ENCODE measurements at regions not wholly inside any gene's neighbourhood (a gene's known extent, or its start where the extent isn't known, plus 50 kb on each side); places are given as distances from the start of the nearest gene placed in this dataset.
"Not testable (repeated sequence)": the region's sequence is repeated elsewhere in the genome, so short reads cannot be mapped to it uniquely, and the experiment has no call there.

DNA sequence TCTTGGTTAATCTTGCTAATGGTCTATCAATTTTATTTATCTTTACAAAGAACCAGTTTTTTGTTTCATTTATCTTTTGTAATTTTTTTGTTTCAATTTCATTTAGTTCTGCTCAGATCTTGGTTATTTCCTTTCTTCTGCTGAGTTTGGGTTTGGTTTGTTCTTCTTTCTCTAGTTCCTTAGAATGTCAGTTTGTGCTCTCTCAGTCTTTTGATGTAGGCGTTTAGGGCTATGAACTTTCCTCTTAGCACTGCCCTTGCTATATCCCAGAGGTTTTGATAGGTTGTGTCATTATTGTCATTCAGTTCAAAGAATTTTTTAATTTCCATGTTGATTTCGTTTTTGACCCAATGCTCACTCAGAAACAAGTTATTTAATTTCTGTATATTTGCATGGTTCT is 97.1 kb upstream of the CHST15 start:
- H3K27me3 ChIP-seq (ENCODE audit: control insufficient read depth, insufficient read depth, low read length, poor library complexity, severe bottlenecking); H3K4me1 ChIP-seq (ENCODE audit: control insufficient read depth, insufficient read depth, low read length); H3K27ac ChIP-seq (ENCODE audit: insufficient read depth, low read depth, low read length, poor library complexity, severe bottlenecking); H3K36me3 ChIP-seq (ENCODE audit: control insufficient read depth, insufficient read depth, low read length); H3K4me3 ChIP-seq (ENCODE audit: insufficient read depth, low read depth, low read length); H3K9me3 ChIP-seq (ENCODE audit: control insufficient read depth, low read length): not testable (repeated sequence)
- 97% methylated on average over 2 of the region's 2 CpGs; no CpG with 5 or more reads in 1 of the 2 experiments for WGBS, 2 experiments

DNA sequence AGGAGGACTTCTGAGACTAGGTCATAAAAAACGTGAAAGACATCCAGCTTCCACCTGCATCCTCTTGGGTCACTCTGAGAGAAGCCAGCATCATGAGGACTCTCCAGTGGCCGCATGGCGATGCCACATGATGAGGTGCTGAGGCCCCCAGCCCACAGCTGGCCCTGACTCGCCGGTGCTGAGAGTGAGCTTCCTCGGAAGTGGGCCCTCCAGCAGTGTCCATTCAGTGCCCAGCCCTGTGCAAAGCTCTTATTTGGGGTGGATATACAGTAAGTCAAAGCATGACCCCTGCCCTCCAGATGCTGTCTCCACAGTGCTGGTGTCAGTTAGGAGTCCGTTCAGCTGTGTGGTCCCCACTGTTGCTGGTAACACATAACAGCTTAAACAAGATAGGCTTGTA is 93.6 kb upstream of the CHST15 start:
- no peak overlapping the region for H3K4me3 ChIP-seq (ENCODE audit: insufficient read depth, low read depth, low read length)
- no peak overlapping the region for H3K27ac ChIP-seq (ENCODE audit: insufficient read depth, low read depth, low read length, poor library complexity, severe bottlenecking)
- no peaks in the 10 kb centered on the region for H3K27me3 ChIP-seq (ENCODE audit: control insufficient read depth, insufficient read depth, low read length, poor library complexity, severe bottlenecking)
- no peaks in the 10 kb centered on the region for H3K4me1 ChIP-seq (ENCODE audit: control insufficient read depth, insufficient read depth, low read length)
- no peaks in the 10 kb centered on the region for H3K36me3 ChIP-seq (ENCODE audit: control insufficient read depth, insufficient read depth, low read length)
- WGBS, 2 experiments: 91 to 95% methylated on average over 7 of the region's 7 CpGs
- no peaks in the 10 kb centered on the region for H3K9me3 ChIP-seq (ENCODE audit: control insufficient read depth, low read length)

DNA sequence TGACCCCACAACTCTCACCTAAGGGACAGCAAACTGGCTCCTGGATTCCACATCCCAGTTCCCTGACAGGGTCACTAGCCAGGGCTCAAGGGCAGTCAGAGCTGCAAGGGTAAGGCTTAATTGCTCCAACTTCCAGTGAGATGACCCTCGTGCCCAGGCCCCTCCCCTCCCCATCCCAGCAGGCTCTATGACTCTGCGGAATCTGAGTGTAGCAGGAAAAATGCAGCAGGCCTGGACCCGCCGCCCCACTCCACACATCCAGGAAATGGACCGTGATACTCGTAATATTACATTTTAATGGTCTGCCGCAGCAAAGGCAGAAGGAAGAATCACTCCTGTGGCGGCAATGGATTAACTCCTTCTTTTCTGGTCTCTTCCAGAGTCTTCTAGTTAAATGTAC is 91.7 kb upstream of the CHST15 start:
- no peaks in the 10 kb centered on the region for H3K36me3 ChIP-seq (ENCODE audit: control insufficient read depth, insufficient read depth, low read length)
- WGBS, 2 experiments: 82 to 89% methylated on average over 8 of the region's 8 CpGs
- no peaks in the 10 kb centered on the region for H3K4me1 ChIP-seq (ENCODE audit: control insufficient read depth, insufficient read depth, low read length)
- H3K9me3 ChIP-seq (ENCODE audit: control insufficient read depth, low read length): no peaks in the 10 kb centered on the region
- no peak overlapping the region for H3K4me3 ChIP-seq (ENCODE audit: insufficient read depth, low read depth, low read length)
- H3K27me3 ChIP-seq (ENCODE audit: control insufficient read depth, insufficient read depth, low read length, poor library complexity, severe bottlenecking): no peaks in the 10 kb centered on the region
- no peak overlapping the region for H3K27ac ChIP-seq (ENCODE audit: insufficient read depth, low read depth, low read length, poor library complexity, severe bottlenecking)

- H3K27me3 ChIP-seq (ENCODE audit: control insufficient read depth, insufficient read depth, low read length, poor library complexity, severe bottlenecking): no peaks in the 10 kb centered on the region
- no peaks in the 10 kb centered on the region for H3K9me3 ChIP-seq (ENCODE audit: control insufficient read depth, low read length)
- H3K4me3 ChIP-seq (ENCODE audit: insufficient read depth, low read depth, low read length): no peak overlapping the region
- H3K4me1 ChIP-seq (ENCODE audit: control insufficient read depth, insufficient read depth, low read length): no peaks in the 10 kb centered on the region
- H3K27ac ChIP-seq (ENCODE audit: insufficient read depth, low read depth, low read length, poor library complexity, severe bottlenecking): no peak overlapping the region
- WGBS, 2 experiments: 90 to 96% methylated on average over 3 of the region's 3 CpGs
- H3K36me3 ChIP-seq (ENCODE audit: control insufficient read depth, insufficient read depth, low read length): no peaks in the 10 kb centered on the region
These were observed 90.9 kb upstream of the CHST15 start for GRCh38 chr10:124184208-124184830.

DNA sequence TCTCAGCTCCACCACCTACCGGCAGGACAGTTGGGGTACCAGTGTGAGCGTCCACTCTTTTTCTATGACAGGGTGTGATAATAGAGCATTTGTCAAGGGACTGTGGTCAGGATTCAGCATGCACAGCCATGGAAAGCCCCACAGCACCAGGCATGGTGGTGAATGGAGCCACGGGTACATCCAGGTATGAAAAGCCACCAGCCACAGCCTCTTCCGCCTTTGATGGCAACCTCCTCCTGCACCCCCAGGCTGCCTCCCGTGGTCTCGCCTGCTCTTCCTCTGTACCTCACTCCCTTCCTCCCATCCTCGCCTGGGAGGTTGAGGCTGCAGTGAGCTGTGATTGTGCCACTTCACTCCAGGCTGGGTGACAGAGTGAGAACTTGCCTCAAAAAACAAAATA is 90.2 kb upstream of the CHST15 start:
- Histone ChIP-seq H3K36me3 (ENCODE audit: control insufficient read depth, insufficient read depth, low read length) (no peaks in the 10 kb centered on the region), H3K4me1 (ENCODE audit: control insufficient read depth, insufficient read depth, low read length) (no peaks in the 10 kb centered on the region), H3K27ac (ENCODE audit: insufficient read depth, low read depth, low read length, poor library complexity, severe bottlenecking) (no peak overlapping the region), H3K4me3 (ENCODE audit: insufficient read depth, low read depth, low read length) (no peak overlapping the region), H3K9me3 (ENCODE audit: control insufficient read depth, low read length) (no peaks in the 10 kb centered on the region), H3K27me3 (ENCODE audit: control insufficient read depth, insufficient read depth, low read length, poor library complexity, severe bottlenecking) (no peaks in the 10 kb centered on the region)
- 90 to 92% methylated on average over 7 of the region's 7 CpGs for WGBS, 2 experiments

DNA sequence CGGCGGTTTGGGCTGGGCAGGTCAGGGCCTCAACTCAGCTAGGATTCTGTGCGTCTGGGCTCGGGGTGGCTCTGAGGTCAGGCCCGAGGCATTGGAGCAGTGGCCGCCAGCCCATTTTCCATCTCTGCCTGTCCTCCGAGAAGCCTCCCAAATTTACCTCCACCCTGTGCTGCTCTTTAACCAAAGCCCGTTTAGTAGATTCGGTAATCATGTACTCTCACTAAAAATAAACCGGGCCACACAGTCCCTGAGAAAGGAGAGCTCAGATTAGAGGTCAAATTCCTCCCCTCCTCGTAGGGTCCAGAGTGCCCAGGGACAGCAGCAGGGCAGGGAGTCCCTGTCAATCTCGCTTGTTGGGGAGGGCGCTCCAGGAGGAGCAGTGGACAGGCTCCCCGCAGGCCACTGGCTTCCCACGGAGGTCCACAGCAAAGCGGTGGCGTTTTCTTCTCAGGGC is 88.7 kb upstream of the CHST15 start:
- Histone ChIP-seq H3K27ac (ENCODE audit: insufficient read depth, low read depth, low read length, poor library complexity, severe bottlenecking) (no peak overlapping the region), H3K27me3 (ENCODE audit: control insufficient read depth, insufficient read depth, low read length, poor library complexity, severe bottlenecking) (no peaks in the 10 kb centered on the region)
- WGBS, 2 experiments: 90 to 91% methylated on average over 17 of the region's 17 CpGs

DNA sequence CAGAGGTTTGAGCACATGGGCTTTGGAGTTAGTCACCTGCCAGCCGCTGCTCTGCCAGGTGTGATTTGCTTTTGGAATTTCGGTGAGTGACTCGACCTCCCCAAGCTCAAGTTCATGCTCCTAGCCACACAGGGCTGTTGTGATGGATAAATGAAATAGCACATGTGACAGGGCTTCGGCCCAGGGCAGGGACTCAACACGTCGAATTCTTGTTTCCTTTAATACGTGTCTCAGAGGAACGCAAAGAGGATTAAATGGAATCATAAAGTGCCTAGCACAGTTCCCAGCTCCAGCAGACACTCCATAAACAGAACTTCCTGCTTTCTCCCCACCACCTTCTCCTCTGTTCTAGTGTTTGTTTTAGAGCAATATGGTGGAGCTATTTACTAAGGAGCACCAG is 88.3 kb upstream of the CHST15 start:
- no peaks in the 10 kb centered on the region for H3K4me1 ChIP-seq (ENCODE audit: control insufficient read depth, insufficient read depth, low read length)
- no peak overlapping the region for H3K27ac ChIP-seq (ENCODE audit: insufficient read depth, low read depth, low read length, poor library complexity, severe bottlenecking)
- WGBS, 2 experiments: 95 to 97% methylated on average over 8 of the region's 8 CpGs
- no peaks in the 10 kb centered on the region for H3K9me3 ChIP-seq (ENCODE audit: control insufficient read depth, low read length)
- H3K27me3 ChIP-seq (ENCODE audit: control insufficient read depth, insufficient read depth, low read length, poor library complexity, severe bottlenecking): no peaks in the 10 kb centered on the region
- no peak overlapping the region for H3K4me3 ChIP-seq (ENCODE audit: insufficient read depth, low read depth, low read length)
- H3K36me3 ChIP-seq (ENCODE audit: control insufficient read depth, insufficient read depth, low read length): no peaks in the 10 kb centered on the region

More for the DNA sequence above, 88.7 kb upstream of the CHST15 start:
- Histone ChIP-seq H3K4me1 (ENCODE audit: control insufficient read depth, insufficient read depth, low read length) (no peaks in the 10 kb centered on the region), H3K9me3 (ENCODE audit: control insufficient read depth, low read length) (no peaks in the 10 kb centered on the region), H3K4me3 (ENCODE audit: insufficient read depth, low read depth, low read length) (no peak overlapping the region), H3K36me3 (ENCODE audit: control insufficient read depth, insufficient read depth, low read length) (no peaks in the 10 kb centered on the region)

GRCh38 chr10:124180947-124181549 is 87.7 kb upstream of the CHST15 start:
- Histone ChIP-seq H3K27ac (ENCODE audit: insufficient read depth, low read depth, low read length, poor library complexity, severe bottlenecking) (no peak overlapping the region), H3K4me3 (ENCODE audit: insufficient read depth, low read depth, low read length) (no peak overlapping the region), H3K27me3 (ENCODE audit: control insufficient read depth, insufficient read depth, low read length, poor library complexity, severe bottlenecking) (no peaks in the 10 kb centered on the region), H3K9me3 (ENCODE audit: control insufficient read depth, low read length) (no peaks in the 10 kb centered on the region), H3K4me1 (ENCODE audit: control insufficient read depth, insufficient read depth, low read length) (no peaks in the 10 kb centered on the region), H3K36me3 (ENCODE audit: control insufficient read depth, insufficient read depth, low read length) (no peaks in the 10 kb centered on the region)
- 94 to 96% methylated on average over 10 of the region's 10 CpGs for WGBS, 2 experiments

DNA sequence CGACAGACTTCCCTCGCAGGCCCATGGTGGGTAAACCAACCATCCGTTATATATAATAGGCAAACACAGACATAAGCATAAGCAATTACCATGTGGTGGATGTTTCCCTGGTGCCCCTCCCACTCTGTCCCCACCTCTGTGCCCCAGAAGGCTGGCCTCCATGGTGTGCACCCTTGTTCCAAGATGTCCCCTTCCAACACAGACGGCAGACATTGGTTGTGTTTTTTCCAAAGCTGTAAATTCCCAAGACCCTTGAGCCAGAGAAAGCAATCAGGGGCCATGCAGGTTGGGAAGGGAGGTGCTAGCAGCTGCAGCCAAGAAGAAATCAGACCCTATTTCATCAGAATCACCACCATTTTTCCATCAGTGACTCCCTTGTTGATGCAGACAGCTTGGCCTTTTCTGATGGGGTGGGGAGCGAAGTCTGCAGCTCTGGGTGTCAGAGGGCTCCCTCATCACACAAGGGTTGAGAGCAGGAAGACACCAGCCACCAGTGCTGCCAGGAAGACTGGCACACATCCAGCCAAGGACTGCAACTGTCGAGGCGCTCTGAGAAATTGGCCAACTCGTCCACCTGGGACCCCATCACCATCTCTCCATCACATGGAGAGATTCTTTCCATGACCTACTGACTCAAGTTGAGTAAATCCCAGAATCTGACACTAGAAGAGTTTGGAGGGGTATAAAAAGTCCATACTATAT is 86.8 kb upstream of the CHST15 start:
- no peaks in the 10 kb centered on the region for H3K4me1 ChIP-seq (ENCODE audit: control insufficient read depth, insufficient read depth, low read length)

DNA sequence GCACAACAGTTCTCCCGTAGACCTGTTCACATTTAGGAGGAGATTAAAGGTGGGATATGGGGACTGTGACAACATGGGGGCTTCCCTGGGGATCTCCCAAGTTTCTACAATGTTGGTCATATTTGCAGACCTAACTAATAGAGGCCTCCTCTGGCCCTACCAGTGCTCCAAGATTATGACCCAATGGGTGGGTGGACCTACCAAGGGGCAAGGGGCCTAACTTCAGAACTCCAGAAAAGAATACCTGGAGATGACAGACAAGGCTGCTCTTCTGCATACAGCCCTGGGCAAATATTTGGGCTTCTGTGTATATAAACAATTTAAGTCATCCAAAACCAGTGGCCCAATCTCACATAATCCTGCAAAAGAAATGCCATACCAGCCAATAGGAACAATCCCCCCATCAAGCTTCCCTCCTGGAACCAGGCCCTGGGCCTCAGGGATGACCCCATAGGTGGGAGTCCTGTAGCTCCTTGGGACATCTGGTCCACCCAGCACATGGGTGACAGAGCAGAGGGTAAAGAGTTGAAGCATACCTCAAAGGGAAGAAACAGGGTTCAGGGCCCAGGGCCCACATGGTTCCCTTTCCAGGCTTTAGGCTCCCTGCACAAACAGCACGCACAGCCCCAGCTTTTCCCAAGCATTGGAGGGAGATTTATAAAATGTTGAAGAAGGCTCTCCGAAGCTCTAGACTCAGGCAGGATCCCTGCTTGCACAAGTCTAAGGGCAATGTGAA is 86.1 kb upstream of the CHST15 start:
- H3K36me3 ChIP-seq (ENCODE audit: control insufficient read depth, insufficient read depth, low read length): no peaks in the 10 kb centered on the region
- no peaks in the 10 kb centered on the region for H3K9me3 ChIP-seq (ENCODE audit: control insufficient read depth, low read length)
- no peak overlapping the region for H3K4me3 ChIP-seq (ENCODE audit: insufficient read depth, low read depth, low read length)
- H3K4me1 ChIP-seq (ENCODE audit: control insufficient read depth, insufficient read depth, low read length): no peaks in the 10 kb centered on the region
- H3K27me3 ChIP-seq (ENCODE audit: control insufficient read depth, insufficient read depth, low read length, poor library complexity, severe bottlenecking): no peaks in the 10 kb centered on the region
- H3K27ac ChIP-seq (ENCODE audit: insufficient read depth, low read depth, low read length, poor library complexity, severe bottlenecking): no peak overlapping the region
- WGBS, 2 experiments: 99 to 100% methylated on average over 3 of the region's 3 CpGs

More for the DNA sequence above, 86.8 kb upstream of the CHST15 start:
- no peaks in the 10 kb centered on the region for H3K9me3 ChIP-seq (ENCODE audit: control insufficient read depth, low read length)
- H3K4me3 ChIP-seq (ENCODE audit: insufficient read depth, low read depth, low read length): no peak overlapping the region
- H3K27ac ChIP-seq (ENCODE audit: insufficient read depth, low read depth, low read length, poor library complexity, severe bottlenecking): no peak overlapping the region
- H3K27me3 ChIP-seq (ENCODE audit: control insufficient read depth, insufficient read depth, low read length, poor library complexity, severe bottlenecking): no peaks in the 10 kb centered on the region
- 76 to 78% methylated on average over 8 of the region's 8 CpGs for WGBS, 2 experiments
- no peaks in the 10 kb centered on the region for H3K36me3 ChIP-seq (ENCODE audit: control insufficient read depth, insufficient read depth, low read length)
